ENCODE measurements at regions not wholly inside any gene's neighbourhood (a gene's known extent, or its start where the extent isn't known, plus 50 kb on each side); places are given as distances from the start of the nearest gene placed in this dataset.

- no peak for DNase-seq
Measured at GRCh38 chr1:5394111-5394510, 598.1 kb downstream of the NPHP4 start.

DNA sequence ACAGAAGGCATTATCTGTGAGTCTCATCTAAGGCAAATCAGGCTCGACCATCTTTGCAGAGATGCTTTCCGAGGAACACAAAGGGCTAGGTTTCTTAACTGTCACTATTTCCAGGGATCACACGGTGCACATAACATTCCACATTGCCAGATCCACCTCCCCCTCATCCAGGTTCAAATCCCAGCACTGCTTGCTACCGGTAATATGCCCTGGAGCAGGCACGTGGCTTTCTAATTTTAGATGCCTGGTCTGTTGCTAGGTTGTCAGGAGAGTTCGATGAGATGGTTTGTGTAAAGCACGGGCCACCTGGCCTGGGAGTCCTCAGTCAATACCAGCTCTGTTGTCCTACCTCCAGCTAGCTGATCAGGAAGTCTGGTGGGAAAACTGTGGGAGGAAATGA is 598.6 kb downstream of the NPHP4 start:
- no peak for DNase-seq

- DNase-seq, result no peak
Measured at GRCh38 chr1:5393146-5393545, 599.1 kb downstream of the NPHP4 start.

DNA sequence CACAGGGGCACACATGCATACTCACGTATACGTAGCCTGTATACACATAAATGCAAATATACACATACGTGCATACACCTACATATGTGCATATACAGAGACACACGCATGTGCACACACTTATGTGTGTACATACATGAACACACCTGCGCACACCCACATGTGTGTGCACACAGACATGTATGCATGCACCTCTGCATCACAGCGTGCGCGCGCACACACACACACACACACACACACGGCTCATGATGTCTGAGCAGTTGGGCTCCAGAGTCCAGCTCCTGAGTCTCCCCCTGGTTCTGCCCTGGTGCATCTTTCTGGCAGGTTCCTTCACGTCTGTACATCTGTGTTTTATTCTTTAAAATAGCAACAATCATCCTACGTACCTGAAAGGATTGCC is 600.5 kb downstream of the NPHP4 start:
- no peak for DNase-seq

- DNase-seq, result no peak
Measured at GRCh38 chr1:5390504-5390903, 601.7 kb downstream of the NPHP4 start.

DNA sequence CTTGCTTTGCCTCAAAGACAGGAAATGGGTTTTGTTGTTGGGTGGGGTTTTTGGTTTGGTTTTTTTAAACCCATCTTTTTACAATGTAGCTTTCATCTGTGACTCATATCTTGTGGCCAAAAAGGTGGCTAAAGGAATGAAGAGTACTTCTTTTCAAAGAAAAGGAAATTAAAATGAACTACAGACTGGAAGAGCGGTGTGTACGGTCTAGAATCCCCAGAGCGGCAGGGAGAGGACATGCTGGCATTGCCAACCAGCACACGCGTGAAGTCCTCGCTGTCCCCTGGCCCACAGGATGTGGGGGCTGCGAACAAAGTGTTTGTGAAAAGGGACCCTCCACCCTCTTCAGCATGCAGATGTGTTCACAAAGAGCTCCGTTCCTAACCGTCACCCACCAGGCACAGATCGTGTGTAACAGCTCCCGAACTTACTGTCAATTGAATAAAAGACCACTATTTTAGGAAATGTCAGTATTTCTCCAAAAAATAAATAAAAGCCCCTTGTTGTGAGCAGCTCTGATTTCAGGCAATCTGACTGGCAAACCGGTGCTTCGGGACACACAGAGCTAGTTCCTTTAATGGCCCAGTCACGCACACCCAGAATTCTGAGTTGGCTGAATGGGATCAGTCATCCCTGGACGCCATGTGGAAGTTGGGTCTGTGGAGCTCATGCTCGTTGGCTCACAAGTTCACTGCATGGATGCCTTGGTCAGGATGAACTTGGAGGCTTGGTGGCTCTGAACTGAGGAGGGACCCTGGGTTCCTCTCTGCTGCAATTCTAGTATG is 602.9 kb downstream of the NPHP4 start:
- DNase-seq, result no peak

- DNase-seq, result no peak
Measured at GRCh38 chr1:5388622-5389021, 603.6 kb downstream of the NPHP4 start.

GRCh38 chr1:5386371-5386770 is 605.9 kb downstream of the NPHP4 start:
- DNase-seq, result no peak

GRCh38 chr1:5385956-5386355 is 606.3 kb downstream of the NPHP4 start:
- DNase-seq, result no peak

- DNase-seq, result no peak
Measured at GRCh38 chr1:5385096-5385799, 607.0 kb downstream of the NPHP4 start.

DNA sequence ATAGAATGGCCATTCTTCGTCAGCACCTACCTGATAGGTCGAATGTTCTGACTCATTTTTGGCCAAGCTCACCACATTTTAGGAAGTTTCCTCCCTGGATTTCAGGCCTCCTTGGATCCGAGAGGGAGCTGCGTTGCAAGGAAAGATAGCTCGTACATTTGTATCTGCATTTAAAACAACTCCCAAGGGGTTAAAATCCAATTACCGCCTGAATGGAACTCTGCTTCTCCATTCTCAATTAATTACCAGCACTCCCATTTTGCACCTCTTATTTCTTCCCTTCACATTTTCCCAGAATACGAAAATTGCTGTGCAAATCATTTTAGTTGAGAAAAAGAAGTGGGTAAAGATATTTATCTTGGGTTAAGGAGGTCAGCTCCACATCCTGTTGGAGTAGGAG is 610.7 kb downstream of the NPHP4 start:
- no peak for DNase-seq

DNA sequence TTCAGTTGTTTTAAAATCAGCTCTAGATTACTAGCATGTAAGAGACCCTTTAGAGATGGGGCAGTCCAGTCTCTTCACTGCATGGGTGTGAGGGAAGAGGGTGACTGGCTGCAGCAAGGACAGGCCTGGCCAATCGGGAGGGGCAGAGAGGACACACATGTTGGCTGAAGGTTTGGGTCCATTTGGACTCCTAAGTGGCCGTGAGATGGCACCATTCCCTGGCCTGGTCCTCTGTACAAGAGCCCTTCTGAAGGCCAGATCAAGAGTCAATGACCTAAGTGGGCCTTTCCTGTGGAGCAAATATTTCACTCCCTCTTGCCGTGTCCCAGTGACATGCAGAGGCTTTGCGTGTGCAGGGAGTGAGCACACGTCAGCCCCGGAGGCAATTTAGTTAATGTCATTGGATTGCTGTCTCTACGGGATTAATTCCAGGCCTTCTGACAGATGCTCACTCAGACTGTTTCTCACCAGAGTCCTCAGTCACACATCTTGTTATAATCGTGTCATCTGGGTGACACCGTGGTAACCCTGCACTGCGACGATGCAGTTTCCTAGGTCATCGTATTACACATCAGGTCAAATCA is 613.0 kb downstream of the NPHP4 start:
- no peak for DNase-seq

- no peak for DNase-seq
Measured at GRCh38 chr1:5376538-5377247, 615.5 kb downstream of the NPHP4 start.

DNA sequence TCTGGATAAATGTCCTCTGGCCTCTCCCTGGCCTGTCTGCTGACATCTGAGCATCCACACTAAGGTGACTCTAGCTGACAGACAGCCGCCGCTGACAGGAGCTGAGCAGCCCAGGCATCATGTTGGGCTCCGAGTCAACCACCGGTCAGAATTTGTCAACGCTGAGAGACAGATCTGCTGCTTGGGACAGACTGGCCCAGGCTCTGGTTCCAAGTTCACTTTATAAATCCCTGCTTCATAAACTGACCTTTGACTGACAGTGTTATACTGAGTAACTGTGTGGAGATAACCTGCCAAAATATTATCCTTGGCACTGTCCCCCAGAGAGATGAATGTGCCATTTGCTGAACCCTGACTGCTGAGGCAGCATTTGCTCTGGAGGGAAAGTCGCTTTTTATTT is 616.7 kb downstream of the NPHP4 start:
- DNase-seq, result no peak

- DNase-seq, result no peak
Measured at GRCh38 chr1:5374192-5374591, 618.0 kb downstream of the NPHP4 start.

GRCh38 chr1:5373281-5373680 is 618.9 kb downstream of the NPHP4 start:
- no peak for DNase-seq

DNA sequence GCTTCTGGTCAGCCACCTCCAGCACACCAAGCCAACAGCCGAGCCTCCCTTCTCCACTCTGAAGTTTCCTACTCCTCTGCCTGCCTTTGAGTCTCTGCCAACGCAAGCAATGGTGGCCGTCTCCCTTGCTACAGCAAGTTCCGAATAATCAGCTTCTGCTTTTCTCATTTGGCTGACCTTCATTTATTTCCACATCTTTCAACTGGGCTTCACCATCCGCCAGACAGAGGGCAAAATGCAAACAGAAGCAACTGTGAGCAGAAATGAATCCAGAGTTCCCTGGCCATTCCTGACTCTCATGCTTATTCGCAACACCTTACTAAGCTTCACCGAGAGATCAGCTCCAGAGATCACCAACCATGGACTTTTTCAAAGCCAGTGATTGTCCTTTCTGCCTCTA is 621.0 kb downstream of the NPHP4 start:
- no peak for DNase-seq

GRCh38 chr1:5370311-5370710 is 621.9 kb downstream of the NPHP4 start:
- DNase-seq, result no peak

DNA sequence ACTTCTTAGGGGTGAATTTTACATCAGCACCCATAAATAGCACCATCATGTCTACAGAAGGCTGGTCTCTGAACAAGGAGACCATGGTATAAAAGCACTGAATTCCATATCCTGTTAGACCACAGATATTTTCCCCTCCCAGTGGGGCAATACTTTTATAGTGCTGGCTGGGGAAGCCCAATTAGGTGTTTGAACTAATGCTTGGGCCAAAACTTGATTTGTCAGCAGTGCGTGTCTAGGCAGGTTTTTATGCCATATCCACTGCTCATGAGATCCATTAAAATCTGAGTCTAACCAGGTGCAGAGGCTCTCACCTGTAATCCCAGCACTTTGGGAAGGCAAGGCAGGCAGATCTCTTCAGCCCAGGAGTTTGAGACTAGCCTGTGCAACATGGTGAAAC is 623.0 kb downstream of the NPHP4 start:
- no peak for DNase-seq

DNA sequence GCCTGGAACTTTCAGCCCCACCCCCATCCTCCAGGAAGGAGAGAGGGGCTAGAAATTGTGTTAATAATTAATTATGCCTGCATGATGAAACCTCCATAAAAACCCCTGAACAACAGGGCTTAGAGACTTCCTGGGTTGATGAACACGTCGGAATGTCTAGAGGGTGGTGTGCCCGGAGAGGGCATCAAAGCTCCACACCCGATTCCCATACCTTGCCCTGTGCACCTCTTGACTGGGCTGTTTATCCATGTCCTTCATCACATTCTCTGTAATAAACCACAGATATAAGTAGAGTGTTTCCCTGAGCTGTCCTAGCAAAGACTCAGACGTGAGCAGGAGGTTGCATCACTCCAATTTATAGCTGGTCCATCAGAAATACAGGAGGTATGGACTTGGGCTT is 624.0 kb downstream of the NPHP4 start:
- no peak for DNase-seq

DNA sequence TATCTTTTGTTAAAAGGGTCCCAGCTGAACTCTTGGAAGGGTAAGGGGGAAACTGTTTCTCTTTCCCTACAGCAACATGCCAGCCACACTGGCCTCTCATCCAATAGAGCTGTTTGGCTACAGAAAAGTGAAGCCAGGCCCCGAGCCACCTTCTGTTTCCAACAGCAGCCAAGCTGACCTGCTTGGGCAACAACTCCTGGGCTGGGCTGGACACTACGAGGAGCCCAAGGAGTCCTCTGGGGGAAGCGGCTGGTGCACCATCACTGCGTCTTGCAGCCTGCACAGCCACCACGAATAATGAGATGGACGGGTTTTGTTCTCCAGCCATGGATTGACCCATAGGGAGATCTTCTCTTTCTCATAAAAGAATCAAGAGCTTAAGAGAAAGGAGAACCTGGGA is 624.9 kb downstream of the NPHP4 start:
- DNase-seq, result no peak

GRCh38 chr1:5365751-5366150 is 626.5 kb downstream of the NPHP4 start:
- no peak for DNase-seq

DNA sequence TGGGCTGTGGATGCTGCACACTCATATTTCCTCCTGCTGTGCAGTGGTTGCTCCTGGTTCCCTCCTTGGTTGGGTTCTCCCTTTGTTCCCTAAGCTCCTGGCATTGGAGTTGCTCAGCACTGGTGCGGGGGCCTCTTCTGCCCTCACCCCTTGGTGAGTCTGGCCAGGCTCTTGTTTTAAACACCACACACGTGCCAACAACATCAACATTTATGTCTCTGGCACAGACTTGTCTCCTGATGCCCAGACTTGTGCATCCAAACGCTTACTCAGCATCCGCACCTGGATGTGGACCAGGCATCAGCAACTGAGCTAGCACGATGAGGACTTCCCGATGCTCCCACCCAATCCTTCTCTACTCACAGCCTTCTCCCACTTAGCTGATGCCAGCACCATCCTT is 627.6 kb downstream of the NPHP4 start:
- DNase-seq, result no peak

DNA sequence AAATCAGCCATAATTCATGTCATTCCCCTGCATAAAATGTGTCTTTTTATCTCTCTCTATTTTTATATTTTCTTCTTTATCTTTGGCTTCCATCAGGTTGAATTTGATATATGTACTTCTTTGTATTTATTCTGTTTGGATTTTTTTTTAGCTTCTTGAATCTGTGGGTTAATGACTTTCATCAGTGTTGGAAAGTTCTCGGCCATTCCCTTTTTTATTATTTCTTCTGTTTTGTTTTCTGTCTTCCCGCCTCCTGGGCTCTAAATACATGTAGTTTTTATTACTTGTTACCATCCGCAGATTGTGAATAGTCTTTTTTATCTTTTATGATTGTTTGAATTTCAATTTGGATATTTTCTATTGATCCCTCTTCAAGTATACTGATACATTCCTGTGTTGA is 637.5 kb downstream of the NPHP4 start:
- no peak for DNase-seq

Data from OCI-M1 (cell line).